NCI-H2107 treated with DMSO at 0.1 percent for 48 hours (cell line): ENCODE measurements at regions not wholly inside any gene's neighbourhood (a gene's known extent, or its start where the extent isn't known, plus 50 kb on each side); places are given as distances from the start of the nearest gene placed in this dataset.
A peak's percentile ranks its signal among the peaks of the same experiment; 100 is the strongest.
"Not testable (repeated sequence)": the region's sequence is repeated elsewhere in the genome, so short reads cannot be mapped to it uniquely, and the experiment has no call there.

Source experiments
- DNase-seq: peaks from one replicate; lab custom pipeline; 2025; ENCODE audit not compliant: unreplicated experiment; lab: John Stamatoyannopoulos, UW

GRCh38 chr14:23694949-23695663 is 58.9 kb downstream of the DHRS2 start:
- DNase-seq = no peak

DNA sequence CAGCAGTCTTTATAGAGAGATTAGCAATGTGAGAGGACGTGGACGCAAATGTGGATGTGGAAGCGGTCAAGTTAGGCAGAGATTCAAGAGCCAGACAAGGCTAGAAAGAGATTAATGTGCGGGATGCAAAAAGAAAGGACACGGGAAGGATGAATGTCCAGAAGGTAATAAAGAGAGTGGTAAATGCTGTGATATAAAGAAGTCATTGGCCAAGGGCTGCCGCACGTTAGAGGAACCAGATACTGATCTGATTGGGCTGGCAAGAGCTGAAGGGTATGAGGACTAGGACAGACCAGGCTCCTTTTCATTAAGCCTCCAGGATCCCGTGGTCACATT is 59.5 kb downstream of the DHRS2 start:
- DNase-seq = no peak

DNA sequence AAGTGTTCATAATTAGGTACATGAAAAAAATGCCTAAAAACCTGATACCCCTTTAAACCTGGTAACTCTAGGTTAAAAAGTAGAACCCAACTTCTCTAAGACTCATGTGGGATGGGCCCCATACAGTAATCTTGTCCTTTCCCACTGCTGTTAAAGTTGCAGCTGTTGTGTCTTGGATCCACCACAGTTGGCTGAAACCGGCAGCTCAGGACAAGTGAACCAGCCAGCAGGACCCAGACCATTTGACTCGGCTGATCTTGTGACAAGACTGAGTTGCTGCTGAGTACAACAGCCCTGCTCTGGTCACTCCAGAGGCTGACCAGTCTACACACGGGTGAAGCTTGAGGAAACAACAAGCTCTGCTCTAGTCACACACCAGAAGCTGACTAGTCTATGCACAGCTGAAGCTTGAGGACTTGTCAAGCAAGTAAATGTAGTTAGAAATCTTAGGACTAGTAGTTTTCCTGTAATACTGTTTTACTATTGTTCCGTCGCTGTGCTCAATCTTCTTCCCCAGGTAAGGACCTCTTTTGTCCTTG is 60.6 kb downstream of the DHRS2 start:
- no peak for DNase-seq

- DNase-seq = no peak
Measured at GRCh38 chr14:23697680-23698079, 61.5 kb downstream of the DHRS2 start.

GRCh38 chr14:23702656-23703426 is 66.7 kb downstream of the DHRS2 start:
- DNase-seq = no peak

DNA sequence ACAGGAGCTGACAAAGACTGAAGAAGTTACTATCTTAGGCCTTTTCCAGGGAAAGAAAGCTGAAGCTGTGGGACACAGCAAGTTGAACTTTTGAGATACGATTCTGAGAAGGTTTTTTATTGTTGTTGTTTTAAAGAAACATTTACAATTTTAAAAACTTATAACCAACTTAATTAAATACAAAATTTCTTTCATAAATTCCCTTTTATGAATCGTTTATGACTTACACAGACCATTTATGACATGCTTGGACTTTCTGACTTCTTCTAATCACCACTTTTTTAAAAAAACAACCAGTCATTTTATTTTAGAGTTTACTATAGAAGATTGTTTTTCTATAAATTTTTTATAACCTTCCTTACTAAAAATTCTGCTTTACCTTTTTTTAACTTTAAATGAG is 68.7 kb downstream of the DHRS2 start:
- DNase-seq = peak; percentile 3

GRCh38 chr14:23707415-23707814 is 71.3 kb downstream of the DHRS2 start:
- no peak for DNase-seq

DNA sequence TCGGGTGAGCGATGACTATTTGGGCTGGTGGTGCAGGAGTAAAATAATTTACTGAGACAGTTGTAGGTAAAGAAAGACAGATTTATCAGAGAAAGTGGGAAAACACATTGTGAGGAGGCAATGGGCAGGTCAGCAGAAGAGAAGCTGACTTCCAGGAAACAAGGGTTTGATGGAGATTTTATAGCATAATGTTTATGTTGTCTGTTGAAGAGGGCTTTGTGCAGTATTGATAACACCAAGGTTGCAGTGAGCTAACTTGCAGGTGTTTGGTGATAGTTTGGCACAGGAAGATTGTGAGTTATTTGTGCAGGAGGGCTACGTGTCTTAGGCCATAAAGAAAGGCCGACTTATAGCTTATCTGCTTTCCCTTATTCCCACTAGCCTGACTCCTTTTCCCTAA is 72.2 kb downstream of the DHRS2 start:
- DNase-seq = no peak

- DNase-seq = no peak
Measured at GRCh38 chr14:23709923-23710322, 73.8 kb downstream of the DHRS2 start.

GRCh38 chr14:23712287-23712686 is 76.1 kb downstream of the DHRS2 start:
- DNase-seq = no peak

GRCh38 chr14:23719225-23719985 is 83.2 kb downstream of the DHRS2 start:
- no peak for DNase-seq

- no peak for DNase-seq
Measured at GRCh38 chr14:23722675-23723074, 86.5 kb downstream of the DHRS2 start.

DNA sequence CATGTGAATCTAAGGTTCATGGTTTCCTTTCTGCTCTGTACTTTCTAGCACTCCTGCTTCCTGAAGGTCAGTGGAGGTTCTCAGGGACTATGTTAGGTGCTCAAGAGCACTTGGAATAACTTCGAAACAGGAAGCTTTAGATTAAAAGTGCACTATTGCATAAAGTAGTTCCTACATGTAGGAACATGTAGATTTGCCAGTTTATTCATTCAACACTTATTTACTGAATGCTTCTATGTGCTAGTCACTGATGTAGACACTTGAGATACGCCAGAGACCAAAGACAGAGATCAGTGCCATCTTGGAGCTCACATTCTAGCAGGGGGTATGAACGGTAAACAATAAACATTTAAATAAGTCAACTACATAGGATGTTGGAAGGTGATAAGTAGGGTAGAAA is 87.7 kb downstream of the DHRS2 start:
- no peak for DNase-seq

GRCh38 chr14:23725528-23725927 is 89.4 kb downstream of the DHRS2 start:
- DNase-seq = no peak

DNA sequence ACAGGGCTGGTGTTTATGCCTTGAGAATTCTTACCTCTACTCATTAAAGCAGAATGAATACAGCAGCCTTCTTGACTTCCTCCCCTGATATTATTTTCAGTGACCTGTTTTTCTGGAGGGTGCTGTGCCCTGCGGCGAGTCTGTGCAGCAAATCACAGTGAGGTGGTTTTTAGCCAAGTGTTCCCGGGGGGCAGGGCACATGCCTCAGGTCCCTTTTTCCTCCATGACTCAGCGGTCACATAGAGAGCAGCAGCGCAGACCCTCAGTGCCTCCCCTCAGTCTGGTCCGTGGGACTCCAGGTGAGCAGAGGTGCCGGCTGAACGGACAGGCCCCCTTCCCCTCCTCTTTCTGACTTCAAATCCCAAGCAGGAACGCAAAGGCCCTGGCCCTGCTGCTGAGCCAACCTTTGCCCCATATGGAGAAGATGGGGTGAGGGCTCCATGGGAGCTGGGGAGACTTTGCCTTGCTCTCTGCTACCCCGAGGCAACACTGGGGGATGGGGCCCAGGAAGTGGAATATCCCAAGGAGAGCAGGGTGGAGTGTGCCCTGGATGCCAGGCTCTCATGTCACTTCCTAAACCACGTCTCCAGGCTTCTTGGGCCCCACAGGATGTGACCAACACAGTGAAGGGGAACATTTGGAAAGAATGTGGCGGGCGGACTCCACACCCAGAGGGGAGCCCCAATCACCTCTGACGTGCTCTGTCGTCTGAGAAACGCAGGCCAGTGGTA is 90.0 kb downstream of the DHRS2 start:
- DNase-seq = no peak

DNA sequence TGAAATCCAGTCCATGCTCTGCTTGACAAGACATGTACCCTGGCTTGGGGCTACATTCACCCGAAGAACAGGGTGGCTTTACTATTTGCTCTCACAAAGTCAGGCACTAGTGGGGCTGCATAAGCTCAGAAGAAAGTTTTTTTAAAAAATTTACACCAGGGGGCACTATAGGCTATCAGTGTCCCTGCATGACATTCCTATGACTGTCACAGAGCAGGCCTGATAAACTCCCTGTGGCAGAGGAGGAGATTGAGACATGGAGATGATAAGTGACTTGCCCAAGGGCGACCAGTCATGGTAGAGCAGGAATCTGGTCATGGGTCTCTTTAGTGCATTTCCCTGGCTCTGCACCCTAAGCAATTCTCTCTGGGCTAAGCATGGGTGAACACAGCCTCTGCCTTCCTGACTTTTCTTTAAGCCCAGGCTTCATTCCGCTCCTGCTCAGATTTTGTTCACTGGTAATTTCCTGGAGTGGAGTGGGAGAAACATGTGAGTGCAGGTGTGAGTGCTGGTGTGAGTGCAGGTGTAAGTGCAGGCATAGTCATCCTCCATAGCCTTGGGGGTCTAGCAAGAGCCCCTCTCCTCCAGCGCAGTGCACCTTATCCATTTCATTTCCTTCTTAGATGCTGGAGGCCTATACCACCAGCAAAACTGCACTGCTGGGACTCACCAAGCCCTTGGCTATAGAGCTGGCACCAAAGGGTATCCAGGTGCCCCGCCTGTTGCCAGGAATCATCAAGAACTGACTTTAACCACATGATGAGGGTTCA is 91.6 kb downstream of the DHRS2 start:
- DNase-seq = no peak

DNA sequence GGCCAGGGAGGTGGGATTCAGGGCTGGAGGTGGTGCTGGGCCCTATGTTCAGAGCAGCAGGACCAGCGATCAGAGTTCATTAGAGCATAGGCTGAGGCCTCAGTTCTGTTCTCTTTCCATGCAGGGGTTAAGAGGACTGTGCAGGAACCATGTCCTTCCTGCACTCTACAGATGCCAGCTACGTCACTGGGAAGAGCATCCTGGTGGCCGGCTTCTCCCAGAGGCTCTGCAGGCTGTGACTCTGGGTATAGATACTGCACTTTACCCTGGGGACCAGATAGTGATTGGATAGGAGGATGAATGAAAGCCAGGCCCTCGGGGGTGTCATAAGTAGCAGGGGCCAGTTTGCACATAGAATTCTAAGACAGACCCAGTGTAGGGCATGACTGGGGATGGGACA is 92.6 kb downstream of the DHRS2 start:
- DNase-seq = no peak

GRCh38 chr14:23729720-23730387 is 93.7 kb downstream of the DHRS2 start:
- DNase-seq = no peak

DNA sequence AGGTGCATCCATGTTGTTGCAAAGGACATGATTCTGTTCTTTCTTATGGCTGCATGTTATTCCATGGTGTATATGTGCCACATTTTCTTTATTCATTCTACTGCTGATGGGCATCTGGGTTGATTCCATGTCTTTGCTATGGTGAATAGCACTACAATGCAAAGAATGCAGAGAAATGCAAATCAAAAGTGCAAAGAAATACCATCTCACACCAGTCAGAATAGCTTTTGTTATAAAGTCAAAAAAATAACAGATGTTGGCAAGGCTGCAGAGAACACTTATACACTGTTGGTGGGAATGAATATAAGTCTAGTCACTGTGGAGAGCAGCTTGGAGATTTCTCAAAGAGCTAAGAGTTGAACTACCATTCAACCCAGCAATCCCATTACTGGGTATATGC is 99.2 kb downstream of the DHRS2 start:
- DNase-seq = no peak

DNA sequence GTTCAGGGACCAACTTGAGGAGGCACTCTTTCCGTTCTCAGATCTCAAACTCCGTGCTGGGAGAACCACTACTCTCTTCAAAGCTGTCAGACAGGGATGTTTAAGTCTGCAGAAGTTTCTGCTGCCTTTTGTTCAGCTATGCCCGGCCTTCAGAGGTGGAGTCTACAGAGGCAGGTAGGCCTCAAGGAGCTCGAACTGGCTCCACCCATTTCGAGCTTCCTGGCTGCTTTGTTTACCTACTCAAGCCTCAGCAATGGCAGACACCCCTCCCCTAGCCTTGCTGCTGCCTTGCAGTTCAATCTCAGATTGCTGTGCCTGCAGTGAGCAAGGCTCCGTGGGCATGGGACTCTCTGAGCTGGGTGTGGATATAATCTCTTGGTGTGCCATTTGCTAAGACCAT is 108.2 kb downstream of the DHRS2 start:
- DNase-seq = not testable (repeated sequence)
